Stimulated activated CD4-positive, alpha-beta T cell treated with anti-CD3 and anti-CD28 coated beads, Interleukin-15, amount 100 ng/mL, for 1 hour (primary cell): ENCODE measurements at regions not wholly inside any gene's neighbourhood (a gene's known extent, or its start where the extent isn't known, plus 50 kb on each side); places are given as distances from the start of the nearest gene placed in this dataset.
"Not testable (repeated sequence)": the region's sequence is repeated elsewhere in the genome, so short reads cannot be mapped to it uniquely, and the experiment has no call there.

Experiments
- DNase-seq, 2 donors: peaks; one replicate each; pipeline ENCODE4 v3.0.0-alpha.2; 2020; ENCODE audit warnings: low read depth in 1 of 2, low spot score in 1 of 2

- DNase-seq: no peak
These were observed 146.1 kb upstream of the RUNX1 start for GRCh38 chr21:35195232-35195631.

- no peak for DNase-seq
These were observed 142.7 kb upstream of the RUNX1 start for GRCh38 chr21:35191754-35192153.

GRCh38 chr21:35191128-35191527 is 142.0 kb upstream of the RUNX1 start:
- DNase-seq: no peak

- DNase-seq: no peak
These were observed 141.1 kb upstream of the RUNX1 start for GRCh38 chr21:35190201-35190701.

GRCh38 chr21:35189077-35189863 is 140.2 kb upstream of the RUNX1 start:
- DNase-seq: no peak

GRCh38 chr21:35183389-35183788 is 134.3 kb upstream of the RUNX1 start:
- not testable (repeated sequence) for DNase-seq

- no peak for DNase-seq
These were observed 131.0 kb upstream of the RUNX1 start for GRCh38 chr21:35179990-35180540.

GRCh38 chr21:35178827-35179226 is 129.7 kb upstream of the RUNX1 start:
- DNase-seq: no peak

GRCh38 chr21:35178098-35178497 is 129.0 kb upstream of the RUNX1 start:
- no peak for DNase-seq

GRCh38 chr21:35172231-35172630 is 123.1 kb upstream of the RUNX1 start:
- no peak for DNase-seq

GRCh38 chr21:35171385-35171784 is 122.3 kb upstream of the RUNX1 start:
- no peak for DNase-seq

- DNase-seq: no peak
These were observed 121.7 kb upstream of the RUNX1 start for GRCh38 chr21:35170818-35171217.

- DNase-seq: no peak
These were observed 121.1 kb upstream of the RUNX1 start for GRCh38 chr21:35170244-35170643.

GRCh38 chr21:35169574-35169973 is 120.5 kb upstream of the RUNX1 start:
- DNase-seq: no peak

- no peak for DNase-seq
These were observed 119.6 kb upstream of the RUNX1 start for GRCh38 chr21:35168735-35169134.

- DNase-seq: no peak
These were observed 115.9 kb upstream of the RUNX1 start for GRCh38 chr21:35164971-35165483.

GRCh38 chr21:35164380-35164779 is 115.3 kb upstream of the RUNX1 start:
- no peak for DNase-seq

- no peak for DNase-seq
These were observed 114.3 kb upstream of the RUNX1 start for GRCh38 chr21:35163411-35163810.

GRCh38 chr21:35162831-35163230 is 113.7 kb upstream of the RUNX1 start:
- no peak for DNase-seq

GRCh38 chr21:35159881-35160280 is 110.8 kb upstream of the RUNX1 start:
- DNase-seq: no peak

GRCh38 chr21:35157374-35157773 is 108.3 kb upstream of the RUNX1 start:
- DNase-seq: not testable (repeated sequence)
